HTR-8/SVneo (cell line): ENCODE measurements at regions not wholly inside any gene's neighbourhood (a gene's known extent, or its start where the extent isn't known, plus 50 kb on each side); places are given as distances from the start of the nearest gene placed in this dataset.

Experiments used
- DNase-seq: peaks from one replicate; pipeline ENCODE4 v3.0.0; 2011; ENCODE audit warnings: low spot score, mixed read lengths; ENCODE audit not compliant: insufficient read length
- FAIRE-seq: peaks from 2 replicates; lab custom pipeline; 2011; peaks lifted over from hg19 to GRCh38; lab: Jason Lieb, UNC

GRCh38 chr1:108051631-108052377 is 86.8 kb upstream of the VAV3 start:
- DNase-seq (no peak), FAIRE-seq (no peak)

- FAIRE-seq (no peak), DNase-seq (no peak)
Measured at GRCh38 chr1:108050911-108051629, 86.1 kb upstream of the VAV3 start.

- DNase-seq = no peak
Measured at GRCh38 chr1:108050158-108050557, 85.2 kb upstream of the VAV3 start.

GRCh38 chr1:108049178-108049819 is 84.3 kb upstream of the VAV3 start:
- FAIRE-seq = no peak
- no peak for DNase-seq

More at GRCh38 chr1:108050158-108050557, 85.2 kb upstream of the VAV3 start:
- no peak for FAIRE-seq

GRCh38 chr1:108048301-108049177 is 83.6 kb upstream of the VAV3 start:
- FAIRE-seq (no peak), DNase-seq (no peak)

- FAIRE-seq = no peak
- DNase-seq = no peak
Measured at GRCh38 chr1:108047085-108047484, 82.1 kb upstream of the VAV3 start.

- DNase-seq (no peak), FAIRE-seq (no peak)
Measured at GRCh38 chr1:108046026-108046425, 81.0 kb upstream of the VAV3 start.

- DNase-seq (no peak), FAIRE-seq (no peak)
Measured at GRCh38 chr1:108045460-108045859, 80.5 kb upstream of the VAV3 start.

- no peak for FAIRE-seq
Measured at GRCh38 chr1:108044318-108044717, 79.3 kb upstream of the VAV3 start.

GRCh38 chr1:108043707-108044106 is 78.7 kb upstream of the VAV3 start:
- no peak for DNase-seq
- FAIRE-seq = no peak

More at GRCh38 chr1:108044318-108044717, 79.3 kb upstream of the VAV3 start:
- DNase-seq = no peak

- DNase-seq (no peak), FAIRE-seq (no peak)
Measured at GRCh38 chr1:108042610-108043009, 77.6 kb upstream of the VAV3 start.

GRCh38 chr1:108041360-108042142 is 76.6 kb upstream of the VAV3 start:
- no peak for FAIRE-seq
- DNase-seq = no peak

- DNase-seq = no peak
- FAIRE-seq = no peak
Measured at GRCh38 chr1:108038653-108039236, 73.8 kb upstream of the VAV3 start.

- FAIRE-seq (no peak), DNase-seq (no peak)
Measured at GRCh38 chr1:108036796-108037562, 72.0 kb upstream of the VAV3 start.

GRCh38 chr1:108034396-108034795 is 69.4 kb upstream of the VAV3 start:
- DNase-seq = no peak
- no peak for FAIRE-seq

GRCh38 chr1:108033550-108033951 is 68.6 kb upstream of the VAV3 start:
- FAIRE-seq (no peak), DNase-seq (no peak)

GRCh38 chr1:108028841-108029388 is 63.9 kb upstream of the VAV3 start:
- DNase-seq = no peak

GRCh38 chr1:108027389-108027788 is 62.4 kb upstream of the VAV3 start:
- DNase-seq = no peak
- no peak for FAIRE-seq

More at GRCh38 chr1:108028841-108029388, 63.9 kb upstream of the VAV3 start:
- FAIRE-seq = no peak
